ENCODE measurements at regions not wholly inside any gene's neighbourhood (a gene's known extent, or its start where the extent isn't known, plus 50 kb on each side); places are given as distances from the start of the nearest gene placed in this dataset.

- WGBS (ENCODE audit: insufficient coverage, low coverage, low lambda C conversion rate, missing lambda C conversion rate): 0% methylated on average over 1 of the region's 1 CpG
- H3K9me3 ChIP-seq: no peaks in the 10 kb centered on the region
- no peak for ATAC-seq
These were observed 2020.9 kb downstream of the TP53TG3F start for GRCh38 chr16:35480361-35480760.

GRCh38 chr16:35480988-35481387 lies 2021.6 kb downstream of the TP53TG3F start:
- no peak overlapping the region for H3K27ac ChIP-seq
- intact Hi-C loops (cut with DNase I): no loop called here
- ATAC-seq: no peak

More at GRCh38 chr16:35480361-35480760, 2020.9 kb downstream of the TP53TG3F start:
- Histone ChIP-seq H3K4me1 (no peaks in the 10 kb centered on the region), H3K36me3 (no peaks in the 10 kb centered on the region), H3K27ac (no peak overlapping the region), H3K4me3 (no peak overlapping the region), H3K27me3 (no peaks in the 10 kb centered on the region)
- intact Hi-C loops (cut with DNase I): no loop called here
- no peak for DNase-seq
- TF ChIP-seq POLR2A (IDR thresholded peaks at IDR 0.05) (no peak), CTCF (IDR thresholded peaks at IDR 0.05) (no peak)

GRCh38 chr16:35485915-35486314 lies 2026.5 kb downstream of the TP53TG3F start:
- Histone ChIP-seq H3K9me3 (no peaks in the 10 kb centered on the region), H3K27me3 (no peaks in the 10 kb centered on the region), H3K4me1 (no peaks in the 10 kb centered on the region), H3K27ac (no peak overlapping the region), H3K4me3 (no peak overlapping the region), H3K36me3 (no peaks in the 10 kb centered on the region)
- intact Hi-C loops (cut with DNase I): no loop called here
- no peak for DNase-seq
- TF ChIP-seq CTCF (IDR thresholded peaks at IDR 0.05) (no peak), POLR2A (IDR thresholded peaks at IDR 0.05) (no peak)
- 84% methylated on average over 6 of the region's 17 CpGs for WGBS (ENCODE audit: insufficient coverage, low coverage, low lambda C conversion rate, missing lambda C conversion rate)
- ATAC-seq: peak in 1 of 4 donors; percentile 21

More at GRCh38 chr16:35480988-35481387, 2021.6 kb downstream of the TP53TG3F start:
- no peaks in the 10 kb centered on the region for H3K4me1 ChIP-seq
- DNase-seq: no peak
- H3K9me3 ChIP-seq: no peaks in the 10 kb centered on the region
- H3K27me3 ChIP-seq: no peaks in the 10 kb centered on the region
- TF ChIP-seq CTCF (IDR thresholded peaks at IDR 0.05) (no peak), POLR2A (IDR thresholded peaks at IDR 0.05) (no peak)
- no peaks in the 10 kb centered on the region for H3K36me3 ChIP-seq
- H3K4me3 ChIP-seq: no peak overlapping the region

- Histone ChIP-seq H3K9me3 (no peaks in the 10 kb centered on the region), H3K4me3 (no peak overlapping the region), H3K27me3 (no peaks in the 10 kb centered on the region), H3K36me3 (no peaks in the 10 kb centered on the region), H3K27ac (no peak overlapping the region), H3K4me1 (no peaks in the 10 kb centered on the region)
- intact Hi-C loops (cut with DNase I): no loop called here
- WGBS (ENCODE audit: insufficient coverage, low coverage, low lambda C conversion rate, missing lambda C conversion rate): 59% methylated on average over 11 of the region's 28 CpGs
- ATAC-seq (no peak), DNase-seq (no peak)
- TF ChIP-seq POLR2A (IDR thresholded peaks at IDR 0.05) (no peak), CTCF (IDR thresholded peaks at IDR 0.05) (no peak)
These were observed 2032.8 kb downstream of the TP53TG3F start for GRCh38 chr16:35492225-35492624.

GRCh38 chr16:35497399-35497798 lies 2038.0 kb downstream of the TP53TG3F start:
- intact Hi-C loops (cut with DNase I): no loop called here
- no peaks in the 10 kb centered on the region for H3K36me3 ChIP-seq

More at GRCh38 chr16:35497399-35497798, 2038.0 kb downstream of the TP53TG3F start:
- Histone ChIP-seq H3K4me3 (no peak overlapping the region), H3K9me3 (no peaks in the 10 kb centered on the region), H3K27me3 (no peaks in the 10 kb centered on the region), H3K4me1 (no peaks in the 10 kb centered on the region), H3K27ac (no peak overlapping the region)
- no peak for ATAC-seq
- no peak for TF ChIP-seq POLR2A (IDR thresholded peaks at IDR 0.05)
- no peak for TF ChIP-seq CTCF (IDR thresholded peaks at IDR 0.05)
- DNase-seq: no peak
- WGBS (ENCODE audit: insufficient coverage, low coverage, low lambda C conversion rate, missing lambda C conversion rate): 50% methylated on average over 1 of the region's 1 CpG

All from right lobe of liver (tissue), 6 donors.